Astrocyte of the hippocampus (primary cell): ENCODE measurements at regions not wholly inside any gene's neighbourhood (a gene's known extent, or its start where the extent isn't known, plus 50 kb on each side); places are given as distances from the start of the nearest gene placed in this dataset.
"Not testable (repeated sequence)": the region's sequence is repeated elsewhere in the genome, so short reads cannot be mapped to it uniquely, and the experiment has no call there.

Experiments
- DNase-seq: peaks from one replicate; pipeline ENCODE4 v3.0.0; 2011; ENCODE audit warnings: low read depth, low spot score

- not testable (repeated sequence) for DNase-seq
These were observed 142.2 kb upstream of the ZNF722 start for GRCh38 chr7:63856466-63856865.

- no peak for DNase-seq
These were observed 131.5 kb upstream of the ZNF722 start for GRCh38 chr7:63867127-63867526.

- not testable (repeated sequence) for DNase-seq
These were observed 124.4 kb upstream of the ZNF722 start for GRCh38 chr7:63874242-63874641.

GRCh38 chr7:63876707-63877322 is 121.8 kb upstream of the ZNF722 start:
- DNase-seq = no peak

- no peak for DNase-seq
These were observed 111.6 kb upstream of the ZNF722 start for GRCh38 chr7:63887031-63887430.

DNA sequence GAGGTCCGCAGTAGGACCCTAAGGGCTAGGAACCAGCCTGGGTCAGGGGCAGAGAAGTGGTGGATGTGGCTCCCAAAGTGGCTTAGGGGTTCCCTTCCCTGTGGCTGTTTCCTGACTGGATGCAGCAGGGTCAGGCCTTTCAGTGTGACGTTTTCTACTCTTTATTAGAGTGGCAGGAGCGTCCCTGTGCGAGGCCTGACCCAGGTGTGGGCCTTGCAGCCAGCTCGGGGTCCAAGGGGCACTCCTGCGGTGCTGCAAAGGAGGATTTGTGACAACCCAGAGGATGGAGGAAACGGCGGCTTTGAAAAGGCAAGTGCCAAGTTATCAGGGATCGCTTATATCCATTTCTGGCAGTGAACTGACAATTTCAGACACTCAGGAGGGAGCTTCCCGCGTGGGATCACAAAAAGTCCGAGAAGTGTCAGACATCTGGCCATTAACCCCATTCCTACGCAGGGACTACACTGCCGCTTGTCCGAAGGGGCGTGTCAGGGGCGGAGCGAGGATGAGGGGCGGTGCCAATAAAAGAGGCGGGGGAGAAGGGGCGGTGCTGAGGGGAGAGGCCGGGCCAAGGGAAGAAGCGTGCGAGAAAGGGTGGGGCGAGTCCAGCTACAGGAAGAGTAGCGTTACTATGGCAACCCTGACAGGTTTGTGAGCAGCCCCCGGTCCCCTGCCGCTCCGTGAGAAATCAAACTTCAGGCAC is 98.8 kb upstream of the ZNF722 start:
- DNase-seq = no peak

GRCh38 chr7:63900394-63901203 is 98.0 kb upstream of the ZNF722 start:
- DNase-seq = peak; percentile 6

- DNase-seq = not testable (repeated sequence)
These were observed 97.5 kb upstream of the ZNF722 start for GRCh38 chr7:63901204-63901506.

DNA sequence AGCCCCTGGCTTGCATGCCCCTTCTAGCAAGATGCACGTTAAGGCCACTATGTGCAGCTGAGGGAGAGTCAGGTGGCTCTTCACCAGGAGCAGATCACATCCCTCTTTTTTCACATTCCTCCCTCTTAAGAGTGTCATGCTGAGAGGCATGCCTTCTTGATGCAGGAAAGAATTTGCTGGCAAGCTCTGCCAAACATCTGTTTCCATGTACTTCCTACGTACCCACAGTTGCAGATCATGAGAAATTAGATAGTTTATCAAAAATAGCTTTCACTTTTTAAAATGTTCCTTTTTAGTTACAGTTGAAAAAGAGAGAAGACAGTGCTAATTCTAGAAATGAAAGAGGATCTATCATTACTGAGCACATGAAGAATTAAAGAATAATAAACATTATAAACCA is 79.7 kb upstream of the ZNF722 start:
- no peak for DNase-seq

- no peak for DNase-seq
These were observed 73.4 kb upstream of the ZNF722 start for GRCh38 chr7:63925262-63925625.

GRCh38 chr7:63925626-63926460 is 72.8 kb upstream of the ZNF722 start:
- DNase-seq = peak; percentile 8

DNA sequence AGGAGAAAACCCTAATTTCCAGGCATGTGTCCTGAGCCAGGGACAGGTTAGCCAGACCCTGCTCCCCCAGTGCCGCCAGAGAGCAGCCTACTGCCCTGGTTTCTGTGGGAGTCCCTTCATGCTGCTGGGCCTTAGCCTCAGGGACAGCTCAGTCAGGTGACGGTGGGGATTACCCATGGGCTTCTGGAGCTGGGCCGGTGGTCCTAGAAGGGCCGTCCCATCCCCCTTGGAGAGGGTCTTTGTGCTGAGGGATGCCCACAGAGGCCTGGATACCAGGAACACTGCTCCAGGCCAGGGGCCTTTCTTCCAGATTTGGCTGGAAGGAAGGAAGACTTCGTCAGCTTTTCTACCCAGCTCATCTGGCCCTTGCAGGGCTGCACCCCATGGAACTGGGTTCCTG is 71.4 kb upstream of the ZNF722 start:
- DNase-seq = no peak

DNA sequence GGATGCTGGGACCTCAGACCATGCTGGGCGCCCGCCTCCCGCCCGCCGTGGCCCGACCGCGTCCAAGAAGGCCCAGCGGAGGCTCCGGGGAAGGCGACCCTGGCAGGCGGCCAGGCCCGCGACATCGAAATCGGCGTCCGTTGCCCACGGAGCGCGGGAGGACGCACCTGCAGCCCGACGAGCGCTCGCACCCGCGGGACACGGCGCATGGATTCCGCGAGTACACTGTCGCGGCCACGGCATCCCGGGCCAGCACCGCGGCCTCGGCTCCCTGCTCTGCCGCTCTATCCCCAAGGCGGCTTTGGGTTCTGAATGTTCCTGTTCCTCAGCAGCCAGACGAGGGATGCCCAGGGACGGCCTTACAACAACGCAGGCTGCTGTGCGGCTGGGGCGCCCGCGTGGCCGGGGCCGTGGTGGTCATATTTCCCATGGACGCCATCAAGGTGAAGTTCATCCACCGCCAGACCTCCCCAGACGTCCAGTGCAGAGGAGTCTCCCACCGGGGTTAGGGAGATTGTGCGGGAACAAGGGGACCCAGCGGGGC is 67.5 kb upstream of the ZNF722 start:
- DNase-seq = no peak

DNA sequence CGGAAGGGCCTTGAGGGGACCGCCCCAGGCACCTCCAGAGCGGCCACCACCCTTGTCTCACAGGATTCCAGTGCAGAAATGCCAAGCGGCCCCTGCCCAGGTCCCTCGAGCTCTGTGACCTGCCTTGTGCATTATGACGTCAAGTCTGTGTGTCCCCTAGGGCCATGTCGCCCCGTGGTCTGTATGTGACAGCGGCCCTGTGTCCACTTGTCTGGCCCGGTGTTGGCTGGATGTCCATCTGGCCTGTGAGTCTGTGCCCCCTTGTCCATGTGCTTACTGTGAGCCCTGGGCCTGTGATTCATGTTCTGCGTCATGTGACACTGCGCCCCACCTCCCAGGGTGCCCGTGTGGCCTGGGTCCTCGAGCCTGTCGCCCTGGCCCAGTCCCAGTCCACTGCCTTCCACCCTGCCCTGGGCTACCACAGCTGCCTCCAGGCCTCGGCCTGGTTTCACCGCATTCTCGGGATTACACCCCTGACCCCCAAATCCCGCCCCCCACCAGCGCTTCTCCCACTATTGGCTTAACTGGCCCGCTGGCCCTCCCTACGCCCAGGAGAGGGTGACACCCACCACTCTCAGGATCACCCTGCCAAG is 66.6 kb upstream of the ZNF722 start:
- no peak for DNase-seq
